PFSK-1 (cell line): ENCODE measurements at regions not wholly inside any gene's neighbourhood (a gene's known extent, or its start where the extent isn't known, plus 50 kb on each side); places are given as distances from the start of the nearest gene placed in this dataset.

ENCODE experiments used
- POLR2AphosphoS5 ChIP-seq: IDR thresholded peaks from 2 replicates; pipeline ENCODE4 v1.6.1; 2012; ENCODE audit warnings: low read depth, mild to moderate bottlenecking, control low read depth, low read length, moderate library complexity
- SIN3A ChIP-seq: IDR thresholded peaks from 2 replicates; pipeline ENCODE4 v1.6.1; 2012; ENCODE audit warnings: mild to moderate bottlenecking, low read length, moderate library complexity, borderline replicate concordance; ENCODE audit not compliant: insufficient read depth
- TAF1 ChIP-seq: IDR thresholded peaks from 2 replicates; pipeline ENCODE4 v1.6.1; 2012; ENCODE audit warnings: low read length, control low read depth, borderline replicate concordance; ENCODE audit not compliant: insufficient read depth

DNA sequence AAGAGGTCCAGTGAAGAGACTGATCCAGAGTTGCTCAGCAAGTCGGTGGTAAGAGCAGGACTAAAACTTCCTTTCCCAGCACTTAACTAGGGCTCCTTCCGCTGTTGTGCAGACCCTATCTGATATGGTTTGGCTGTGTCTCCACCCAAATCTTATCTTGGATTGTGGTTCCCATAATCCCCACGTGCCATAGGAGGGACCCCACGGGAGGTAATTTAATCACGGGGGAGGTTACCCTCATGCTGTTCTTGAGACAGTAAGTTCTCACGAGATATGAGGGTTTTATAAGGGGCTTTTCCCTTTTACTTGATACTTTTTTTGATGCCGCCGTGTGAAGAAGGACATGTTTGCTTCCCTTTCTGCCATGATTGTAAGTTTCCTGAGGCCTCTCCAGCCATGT, 221.9 kb upstream of the GLRA1 start:
- no peak for TF ChIP-seq POLR2AphosphoS5
- TF ChIP-seq TAF1 = no peak
- no peak for TF ChIP-seq SIN3A
